DOHH2 (cell line): ENCODE measurements at regions not wholly inside any gene's neighbourhood (a gene's known extent, or its start where the extent isn't known, plus 50 kb on each side); places are given as distances from the start of the nearest gene placed in this dataset.

ENCODE experiments used
- H3F3A ChIP-seq: fragments of 200-600 bp; sonication (generic), shearing (Covaris generic); 2 replicates; pipeline ENCODE4 v1.6.0; 2016; ENCODE audit warnings: antibody characterized with exemption, mild to moderate bottlenecking; ENCODE audit not compliant: control insufficient read depth, insufficient read depth
- H3K27ac ChIP-seq: fragments of 200-600 bp; sonication (generic); 2 replicates; pipeline ENCODE4 v1.5.1; 2014; ENCODE audit warnings: low read depth, mild to moderate bottlenecking, low read length, moderate library complexity
- H3K27me3 ChIP-seq: fragments of 200-600 bp; sonication (generic); 2 replicates; pipeline ENCODE4 v1.6.1; 2014; ENCODE audit warnings: mild to moderate bottlenecking, low read length, mixed read lengths; ENCODE audit not compliant: control insufficient read depth
- H3K36me3 ChIP-seq: fragments of 200-600 bp; sonication (generic); 2 replicates; pipeline ENCODE4 v1.6.1; 2014; ENCODE audit warnings: mild to moderate bottlenecking, low read length, moderate library complexity, mixed read lengths; ENCODE audit not compliant: control insufficient read depth
- H3K4me1 ChIP-seq: fragments of 200-600 bp; sonication (generic); 2 replicates; pipeline ENCODE4 v1.6.1; 2014; ENCODE audit warnings: mild to moderate bottlenecking, low read length, mixed read lengths; ENCODE audit not compliant: control insufficient read depth
- H3K4me2 ChIP-seq: fragments of 200-600 bp; sonication (generic); 2 replicates; pipeline ENCODE4 v1.6.0; 2014; ENCODE audit warnings: mild to moderate bottlenecking, low read length, moderate library complexity
- H3K4me3 ChIP-seq: fragments of 200-600 bp; sonication (generic); 2 replicates; pipeline ENCODE4 v1.5.1; 2014; ENCODE audit warnings: mild to moderate bottlenecking, low read length, mixed read lengths
- H3K79me2 ChIP-seq: fragments of 200-600 bp; sonication (generic); 2 replicates; pipeline ENCODE4 v1.6.1; 2014; ENCODE audit warnings: mild to moderate bottlenecking, low read length, mixed read lengths; ENCODE audit not compliant: control insufficient read depth
- H3K9me2 ChIP-seq: fragments of 200-600 bp; sonication (generic); replicated peaks from 2 replicates; pipeline ENCODE4 v1.6.1; 2014; ENCODE audit warnings: mild to moderate bottlenecking, low read length, mixed read lengths; ENCODE audit not compliant: control insufficient read depth
- H3K9me3 ChIP-seq: fragments of 200-600 bp; sonication (generic); 2 replicates; pipeline ENCODE4 v1.6.1; 2014; ENCODE audit warnings: antibody characterized with exemption, low read length, mixed read lengths; ENCODE audit not compliant: control insufficient read depth, insufficient read depth
- H4K20me1 ChIP-seq: fragments of 200-600 bp; sonication (generic); 2 replicates; pipeline ENCODE4 v1.6.0; 2014; ENCODE audit warnings: low read depth, mild to moderate bottlenecking, antibody characterized with exemption, low read length, moderate library complexity; ENCODE audit not compliant: control insufficient read depth, insufficient read depth
- EZH2phosphoT487 ChIP-seq: fragments of 200-600 bp; sonication (generic); IDR thresholded peaks from 2 replicates; pipeline ENCODE4 v1.6.1; 2017; ENCODE audit warnings: borderline replicate concordance, mild to moderate bottlenecking, antibody characterized with exemption, low read length, moderate library complexity, mixed read lengths
- TF ChIP-seq, protein P1 (sequence below): fragments of 200-600 bp; sonication (generic); IDR thresholded peaks from one replicate; pipeline ENCODE4 v1.5.1; 2014; ENCODE audit warnings: antibody characterized with exemption, mild to moderate bottlenecking, low read depth, low read length; ENCODE audit not compliant: poor library complexity, severe bottlenecking

DNA sequence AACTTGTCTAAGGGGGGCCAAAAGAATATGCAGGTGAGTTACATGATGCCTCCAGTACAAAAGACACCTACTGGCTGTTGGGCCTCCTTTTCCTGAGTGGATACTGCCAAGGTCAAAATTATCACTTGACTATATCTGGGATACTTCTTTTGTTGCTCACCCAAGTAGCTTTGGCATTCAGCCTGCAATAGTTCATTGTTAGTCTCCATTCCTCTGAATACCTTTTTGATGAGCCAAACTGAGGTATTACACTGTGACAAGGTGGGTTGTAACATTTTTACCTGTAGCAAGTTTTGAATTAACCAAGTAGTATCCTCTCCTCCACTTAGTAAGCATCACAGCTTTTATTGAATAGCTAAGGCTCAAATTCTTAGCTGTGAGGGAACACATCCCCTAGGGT is 408.0 kb downstream of the LRRIQ3 start:
- TF ChIP-seq EZH2phosphoT487: no peak
- TF ChIP-seq, protein P1, sequence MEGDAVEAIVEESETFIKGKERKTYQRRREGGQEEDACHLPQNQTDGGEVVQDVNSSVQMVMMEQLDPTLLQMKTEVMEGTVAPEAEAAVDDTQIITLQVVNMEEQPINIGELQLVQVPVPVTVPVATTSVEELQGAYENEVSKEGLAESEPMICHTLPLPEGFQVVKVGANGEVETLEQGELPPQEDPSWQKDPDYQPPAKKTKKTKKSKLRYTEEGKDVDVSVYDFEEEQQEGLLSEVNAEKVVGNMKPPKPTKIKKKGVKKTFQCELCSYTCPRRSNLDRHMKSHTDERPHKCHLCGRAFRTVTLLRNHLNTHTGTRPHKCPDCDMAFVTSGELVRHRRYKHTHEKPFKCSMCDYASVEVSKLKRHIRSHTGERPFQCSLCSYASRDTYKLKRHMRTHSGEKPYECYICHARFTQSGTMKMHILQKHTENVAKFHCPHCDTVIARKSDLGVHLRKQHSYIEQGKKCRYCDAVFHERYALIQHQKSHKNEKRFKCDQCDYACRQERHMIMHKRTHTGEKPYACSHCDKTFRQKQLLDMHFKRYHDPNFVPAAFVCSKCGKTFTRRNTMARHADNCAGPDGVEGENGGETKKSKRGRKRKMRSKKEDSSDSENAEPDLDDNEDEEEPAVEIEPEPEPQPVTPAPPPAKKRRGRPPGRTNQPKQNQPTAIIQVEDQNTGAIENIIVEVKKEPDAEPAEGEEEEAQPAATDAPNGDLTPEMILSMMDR: no peak
- Histone ChIP-seq H3K9me3 (no peaks in the 10 kb centered on the region), H3K36me3 (no peaks in the 10 kb centered on the region), H3K27ac (no peak overlapping the region), H3K4me3 (no peak overlapping the region), H3K4me1 (no peaks in the 10 kb centered on the region), H3K27me3 (no peaks in the 10 kb centered on the region), H3F3A (no peaks in the 10 kb centered on the region), H3K4me2 (no peak overlapping the region), H3K79me2 (no peaks in the 10 kb centered on the region), H3K9me2 (no peaks in the 10 kb centered on the region), H4K20me1 (no peaks in the 10 kb centered on the region)

DNA sequence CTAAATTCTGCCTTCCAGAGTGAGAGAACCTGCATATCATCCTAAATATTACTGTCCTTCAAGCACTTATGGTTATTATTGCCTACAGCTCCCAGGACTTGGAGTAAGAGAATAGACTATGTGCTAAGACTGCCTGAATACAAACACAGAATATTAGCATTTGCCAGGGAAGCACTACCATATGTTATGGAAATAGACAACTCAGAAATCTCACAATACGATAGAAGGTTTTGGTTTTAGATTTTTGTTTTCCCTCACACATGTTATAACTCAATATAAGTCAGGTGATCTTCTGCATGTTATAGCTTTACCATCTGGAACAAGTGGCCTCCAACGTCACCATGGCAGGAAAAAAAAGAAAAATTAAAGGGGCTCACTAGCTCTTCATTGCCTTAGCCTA is 413.9 kb downstream of the LRRIQ3 start:
- H3K79me2 ChIP-seq: no peaks in the 10 kb centered on the region
- H3K4me3 ChIP-seq: no peak overlapping the region
- H3F3A ChIP-seq: no peaks in the 10 kb centered on the region
- no peaks in the 10 kb centered on the region for H3K27me3 ChIP-seq
- H4K20me1 ChIP-seq: no peaks in the 10 kb centered on the region
- H3K27ac ChIP-seq: no peak overlapping the region
- H3K36me3 ChIP-seq: no peaks in the 10 kb centered on the region
- H3K9me2 ChIP-seq: no peaks in the 10 kb centered on the region
- H3K4me1 ChIP-seq: no peaks in the 10 kb centered on the region
- no peak for TF ChIP-seq EZH2phosphoT487
- TF ChIP-seq, protein P1: no peak
- H3K4me2 ChIP-seq: no peak overlapping the region
- no peaks in the 10 kb centered on the region for H3K9me3 ChIP-seq

DNA sequence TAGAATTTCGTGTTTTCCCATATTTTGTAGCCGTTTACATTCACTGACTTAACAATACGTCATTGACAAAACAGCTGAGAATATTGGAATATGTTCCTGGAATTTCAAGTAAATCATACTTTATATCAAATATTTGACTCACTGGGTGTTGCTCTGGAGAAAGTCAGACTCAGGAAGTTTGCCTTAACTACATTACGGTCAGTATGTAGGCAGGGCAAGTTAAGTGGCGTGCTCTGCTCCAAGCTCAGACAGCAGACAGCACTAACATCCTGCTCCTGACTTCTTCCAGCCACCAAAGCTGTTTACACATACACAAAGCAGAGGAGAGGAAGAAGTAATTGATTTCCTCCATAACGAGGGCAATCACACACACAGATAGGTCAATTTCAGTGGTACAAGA is 414.6 kb downstream of the LRRIQ3 start:
- H3K9me3 ChIP-seq: no peaks in the 10 kb centered on the region
- H3K79me2 ChIP-seq: no peaks in the 10 kb centered on the region
- TF ChIP-seq EZH2phosphoT487: no peak
- TF ChIP-seq, protein P1: no peak
- H3K4me2 ChIP-seq: no peak overlapping the region
- no peaks in the 10 kb centered on the region for H3K4me1 ChIP-seq
- H3F3A ChIP-seq: no peaks in the 10 kb centered on the region
- no peak overlapping the region for H3K27ac ChIP-seq
- H3K27me3 ChIP-seq: no peaks in the 10 kb centered on the region
- no peaks in the 10 kb centered on the region for H3K36me3 ChIP-seq
- no peaks in the 10 kb centered on the region for H4K20me1 ChIP-seq
- no peaks in the 10 kb centered on the region for H3K9me2 ChIP-seq
- no peak overlapping the region for H3K4me3 ChIP-seq

DNA sequence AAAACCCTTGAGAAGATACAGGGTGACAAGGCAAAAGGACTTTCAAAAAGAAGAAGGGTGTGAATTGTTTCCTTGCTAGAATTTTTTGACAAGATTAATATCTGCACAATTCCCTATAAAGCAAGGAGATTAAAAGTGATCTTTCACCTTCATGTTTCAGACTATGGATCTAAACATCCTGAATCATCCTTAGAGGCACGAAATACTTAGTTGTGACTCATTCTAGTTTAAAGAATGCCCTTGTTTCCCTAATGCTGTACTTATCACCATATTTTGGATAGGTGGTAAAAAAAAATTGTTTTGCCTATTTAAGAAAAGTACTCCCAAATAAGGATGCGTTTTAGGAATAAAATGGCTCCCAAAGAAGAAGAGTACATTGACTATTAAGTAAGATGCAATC is 415.1 kb downstream of the LRRIQ3 start:
- Histone ChIP-seq H3K27me3 (no peaks in the 10 kb centered on the region), H4K20me1 (no peaks in the 10 kb centered on the region), H3F3A (no peaks in the 10 kb centered on the region), H3K4me1 (no peaks in the 10 kb centered on the region), H3K4me3 (no peak overlapping the region), H3K4me2 (no peak overlapping the region), H3K36me3 (no peaks in the 10 kb centered on the region), H3K9me2 (no peaks in the 10 kb centered on the region), H3K79me2 (no peaks in the 10 kb centered on the region), H3K27ac (no peak overlapping the region), H3K9me3 (no peaks in the 10 kb centered on the region)
- TF ChIP-seq EZH2phosphoT487: no peak
- TF ChIP-seq, protein P1: no peak
